Neural crest cell (in vitro differentiated cells): ENCODE measurements at regions not wholly inside any gene's neighbourhood (a gene's known extent, or its start where the extent isn't known, plus 50 kb on each side); places are given as distances from the start of the nearest gene placed in this dataset.

ENCODE experiments used
- DNase-seq: peaks from one replicate; pipeline ENCODE4 v3.0.0; 2021; ENCODE audit warnings: low read depth, mixed read lengths, low spot score
- H3K27ac Mint-ChIP-seq: one replicate; pipeline ENCODE4 v1.8.0; 2021; ENCODE audit warnings: mild to moderate bottlenecking, mixed read lengths; ENCODE audit not compliant: unreplicated experiment
- H3K27me3 Mint-ChIP-seq: 2 replicates; pipeline ENCODE4 v1.8.0; 2021; ENCODE audit warnings: low read depth, mild to moderate bottlenecking, mixed read lengths
- H3K36me3 Mint-ChIP-seq: 2 replicates; pipeline ENCODE4 v1.8.0; 2021; ENCODE audit warnings: low read depth, mild to moderate bottlenecking, mixed read lengths
- H3K4me1 Mint-ChIP-seq: 2 replicates; pipeline ENCODE4 v1.8.0; 2021; ENCODE audit warnings: mixed read lengths
- H3K4me3 Mint-ChIP-seq: one replicate; pipeline ENCODE4 v1.8.0; 2021; ENCODE audit warnings: mild to moderate bottlenecking, mixed read lengths
- H3K9me3 Mint-ChIP-seq: 2 replicates; pipeline ENCODE4 v1.8.0; 2021; ENCODE audit warnings: mixed read lengths
- TF ChIP-seq, protein P1 (sequence below): fragments of 200-600 bp; sonication (generic); conservative IDR thresholded peaks from 2 replicates; pipeline ENCODE4 v1.5.0; 2021; ENCODE audit warnings: antibody characterized with exemption, mild to moderate bottlenecking

DNA sequence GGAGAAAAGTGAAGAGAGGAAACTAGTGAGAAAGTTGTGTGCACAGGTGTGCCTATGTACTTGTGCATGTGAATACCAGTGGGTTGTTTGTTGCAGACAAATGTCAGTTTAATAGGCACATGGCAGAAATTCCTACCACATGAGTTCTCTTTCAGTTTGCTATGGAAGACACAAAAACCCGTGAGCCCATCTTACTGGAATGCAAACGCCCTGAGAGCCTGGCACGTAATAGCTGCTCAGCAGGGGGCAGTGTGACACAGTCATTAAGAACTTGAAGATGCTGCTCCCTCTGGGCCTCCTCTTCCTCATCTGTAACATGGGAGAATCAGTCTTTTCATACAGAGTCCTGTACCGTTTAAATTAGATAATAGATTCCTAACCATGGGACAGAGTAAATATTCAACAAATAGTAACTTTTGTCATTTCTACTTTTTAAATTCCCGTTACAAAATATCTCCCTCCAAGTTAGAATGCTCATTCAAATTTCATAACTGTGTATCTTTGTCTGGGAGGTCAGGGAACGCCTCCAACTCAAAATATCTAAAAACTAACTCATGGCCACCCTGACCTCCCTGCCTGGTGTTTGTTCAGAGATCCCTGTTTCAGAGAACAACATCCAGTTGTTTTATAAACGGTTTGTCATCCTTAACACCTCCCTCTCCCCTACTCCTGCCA lies 802.9 kb downstream of the MAFB start:
- Mint-ChIP-seq H3K4me1 (peaks cover 4% of the 10 kb centered on the region), H3K27ac (no peak overlapping the region), H3K27me3 (peaks cover 2% of the 10 kb centered on the region)

DNA sequence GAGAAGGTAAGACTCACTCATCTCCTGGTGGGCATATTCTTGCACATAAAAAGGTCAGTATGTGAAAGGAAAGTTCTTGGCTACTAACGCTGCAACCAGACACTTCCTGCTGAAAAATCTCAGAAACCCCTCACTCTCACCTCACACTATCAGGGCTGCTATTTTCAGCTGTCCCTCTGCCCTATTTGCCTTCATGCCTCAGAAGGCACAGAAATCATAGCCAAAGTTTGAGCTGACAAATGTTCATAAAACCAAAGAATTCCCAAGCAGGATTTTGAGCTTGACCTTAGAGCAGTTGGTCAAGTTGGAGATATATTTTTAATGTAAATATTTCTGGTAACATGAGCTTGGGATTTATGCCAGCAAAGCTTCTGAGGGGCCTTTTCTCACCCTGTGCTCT lies 806.2 kb downstream of the MAFB start:
- DNase-seq = no peak
- peaks cover 5% of the 10 kb centered on the region for H3K9me3 Mint-ChIP-seq
- no peaks in the 10 kb centered on the region for H3K36me3 Mint-ChIP-seq
- peaks cover 8% of the 10 kb centered on the region for H3K27me3 Mint-ChIP-seq
- no peak overlapping the region for H3K27ac Mint-ChIP-seq
- H3K4me1 Mint-ChIP-seq = peaks cover 12% of the 10 kb centered on the region
- H3K4me3 Mint-ChIP-seq = no peak overlapping the region
- TF ChIP-seq, protein P1, sequence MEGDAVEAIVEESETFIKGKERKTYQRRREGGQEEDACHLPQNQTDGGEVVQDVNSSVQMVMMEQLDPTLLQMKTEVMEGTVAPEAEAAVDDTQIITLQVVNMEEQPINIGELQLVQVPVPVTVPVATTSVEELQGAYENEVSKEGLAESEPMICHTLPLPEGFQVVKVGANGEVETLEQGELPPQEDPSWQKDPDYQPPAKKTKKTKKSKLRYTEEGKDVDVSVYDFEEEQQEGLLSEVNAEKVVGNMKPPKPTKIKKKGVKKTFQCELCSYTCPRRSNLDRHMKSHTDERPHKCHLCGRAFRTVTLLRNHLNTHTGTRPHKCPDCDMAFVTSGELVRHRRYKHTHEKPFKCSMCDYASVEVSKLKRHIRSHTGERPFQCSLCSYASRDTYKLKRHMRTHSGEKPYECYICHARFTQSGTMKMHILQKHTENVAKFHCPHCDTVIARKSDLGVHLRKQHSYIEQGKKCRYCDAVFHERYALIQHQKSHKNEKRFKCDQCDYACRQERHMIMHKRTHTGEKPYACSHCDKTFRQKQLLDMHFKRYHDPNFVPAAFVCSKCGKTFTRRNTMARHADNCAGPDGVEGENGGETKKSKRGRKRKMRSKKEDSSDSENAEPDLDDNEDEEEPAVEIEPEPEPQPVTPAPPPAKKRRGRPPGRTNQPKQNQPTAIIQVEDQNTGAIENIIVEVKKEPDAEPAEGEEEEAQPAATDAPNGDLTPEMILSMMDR = no peak

More for the DNA sequence above, 802.9 kb downstream of the MAFB start:
- no peaks in the 10 kb centered on the region for H3K36me3 Mint-ChIP-seq
- TF ChIP-seq, protein P1 = peak; percentile 68
- H3K4me3 Mint-ChIP-seq = no peak overlapping the region
- DNase-seq = peak; percentile 44
- H3K9me3 Mint-ChIP-seq = peaks cover 3% of the 10 kb centered on the region

GRCh38 chr20:39880890-39881289 lies 808.1 kb downstream of the MAFB start:
- peaks cover 21% of the 10 kb centered on the region for H3K4me1 Mint-ChIP-seq
- H3K9me3 Mint-ChIP-seq = peaks cover 5% of the 10 kb centered on the region
- no peak for DNase-seq
- TF ChIP-seq, protein P1 = peak; percentile 23
- H3K27me3 Mint-ChIP-seq = peaks cover 17% of the 10 kb centered on the region
- no peaks in the 10 kb centered on the region for H3K36me3 Mint-ChIP-seq
- no peak overlapping the region for H3K27ac Mint-ChIP-seq
- no peak overlapping the region for H3K4me3 Mint-ChIP-seq

- peaks cover 23% of the 10 kb centered on the region for H3K27me3 Mint-ChIP-seq
Measured at GRCh38 chr20:39879296-39879695, 809.7 kb downstream of the MAFB start.

GRCh38 chr20:39878809-39879208 lies 810.2 kb downstream of the MAFB start:
- Mint-ChIP-seq H3K4me1 (peaks cover 33% of the 10 kb centered on the region), H3K9me3 (peaks cover 5% of the 10 kb centered on the region), H3K4me3 (no peak overlapping the region), H3K36me3 (no peaks in the 10 kb centered on the region), H3K27ac (no peak overlapping the region), H3K27me3 (peaks cover 26% of the 10 kb centered on the region)
- TF ChIP-seq, protein P1 = no peak
- DNase-seq = no peak

More at GRCh38 chr20:39879296-39879695, 809.7 kb downstream of the MAFB start:
- TF ChIP-seq, protein P1 = no peak
- DNase-seq = no peak
- Mint-ChIP-seq H3K9me3 (peaks cover 5% of the 10 kb centered on the region), H3K4me1 (peaks cover 28% of the 10 kb centered on the region), H3K36me3 (no peaks in the 10 kb centered on the region), H3K4me3 (no peak overlapping the region), H3K27ac (no peak overlapping the region)
